ENCODE measurements at regions not wholly inside any gene's neighbourhood (a gene's known extent, or its start where the extent isn't known, plus 50 kb on each side); places are given as distances from the start of the nearest gene placed in this dataset.

DNA sequence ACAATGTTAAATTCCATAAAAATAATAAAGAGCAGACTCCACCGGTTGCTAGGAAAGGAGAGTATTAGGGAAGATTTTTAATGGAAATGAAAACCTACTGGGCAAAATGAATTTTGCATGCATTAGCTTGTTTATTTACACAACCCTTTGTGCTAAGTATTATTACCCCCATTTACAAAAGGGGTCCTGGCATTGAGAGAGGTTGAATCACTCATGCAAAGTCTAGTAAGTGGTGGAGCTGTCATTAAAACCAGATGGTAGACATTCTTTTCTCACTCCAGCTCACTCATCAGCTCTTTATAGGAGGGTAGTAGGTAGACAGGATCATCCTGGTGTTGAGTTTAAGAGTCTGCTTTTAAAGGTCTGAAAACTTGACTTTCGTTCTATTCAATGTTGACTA, 395.1 kb downstream of the PLK2 start:
- peaks cover 0 to 4% of the 10 kb centered on the region in 2 experiments; a peak in 1 of 4 replicates for H3K9me3 ChIP-seq (ENCODE audit: insufficient read depth in 2 of 2, low read depth in 1 of 2, low read length in 1 of 2)
- H2BK15ac ChIP-seq (ENCODE audit: low read length) = no peak overlapping the region
- H3K79me2 ChIP-seq (ENCODE audit: control insufficient read depth in 1 of 2, insufficient read depth in 2 of 2, low read length in 2 of 2) = no peaks in the 10 kb centered on the region
- H3K79me1 ChIP-seq (ENCODE audit: low read depth, low read length) = no peaks in the 10 kb centered on the region
- H2AFZ ChIP-seq (ENCODE audit: low read length) = no peak overlapping the region
- no peak overlapping the region for H4K8ac ChIP-seq (ENCODE audit: extremely low read depth, insufficient read depth, low read length)
- no peaks in the 10 kb centered on the region; the same call in 1 of the 2 replicates for H3K23me2 ChIP-seq (ENCODE audit: low read depth, low read length)
- POLR2A ChIA-PET (ENCODE audit: partially characterized antibody) = no interaction called here
- H2BK12ac ChIP-seq (ENCODE audit: low read depth, low read length) = no peak overlapping the region
- no peak overlapping the region for H2BK5ac ChIP-seq (ENCODE audit: low read depth, low read length)
- no peaks in the 10 kb centered on the region for H3K36me3 ChIP-seq (ENCODE audit: control insufficient read depth in 2 of 4, insufficient read depth in 4 of 4, low read length in 3 of 4)
- H4K91ac ChIP-seq (replicated peaks; ENCODE audit: insufficient read length, low read length) = no peak overlapping the region
- no peak overlapping the region for H3K4me3 ChIP-seq (ENCODE audit: extremely low read depth in 1 of 4, insufficient read depth in 2 of 4, low read depth in 3 of 4, low read length in 4 of 4)
- H3K9ac ChIP-seq (replicated peaks in 1 of 4; ENCODE audit: extremely low read depth in 1 of 4, low read depth in 3 of 4, low read length in 3 of 4) = no peak overlapping the region
- H3K56ac ChIP-seq (replicated peaks; ENCODE audit: insufficient read length, low read depth, low read length) = no peak overlapping the region
- H2BK120ac ChIP-seq (replicated peaks; ENCODE audit: low read depth, low read length) = no peak overlapping the region
- H2AK5ac ChIP-seq (ENCODE audit: low read depth, low read length) = no peak overlapping the region
- no peak for TF ChIP-seq SIRT6 (IDR thresholded peaks at IDR 0.05; ENCODE audit: low read length)
- TF ChIP-seq KDM5A (IDR thresholded peaks at IDR 0.05; ENCODE audit: low read length) = no peak
- no peak overlapping the region for H3K4ac ChIP-seq (replicated peaks; ENCODE audit: insufficient read length, low read depth, low read length)
- DNase-seq (ENCODE audit: low read depth in 1 of 2, low spot score in 2 of 2) (no peak), FAIRE-seq (no peak)
- H3K4me2 ChIP-seq (ENCODE audit: insufficient read depth in 1 of 2, low read depth in 2 of 2, low read length in 2 of 2) = no peak overlapping the region
- H2BK20ac ChIP-seq (ENCODE audit: low read length) = no peak overlapping the region
- no peak overlapping the region for H4K5ac ChIP-seq (ENCODE audit: insufficient read length, low read depth, low read length)
- H3K27ac ChIP-seq (ENCODE audit: low read depth, low read length) = no peak overlapping the region
- WGBS, 2 experiments (ENCODE audit: extremely low coverage in 1 of 2, insufficient coverage in 1 of 2, insufficient read length in 1 of 2, insufficient replicate concordance in 2 of 2, low coverage in 1 of 2, low lambda C conversion rate in 2 of 2, missing lambda C conversion rate in 1 of 2) = 86% methylated on average over 2 of the region's 2 CpGs; no CpG with 5 or more reads in 1 of the 2 experiments
- CTCF ChIA-PET (ENCODE audit: partially characterized antibody) = interaction anchor here (1.1 to 1.4 kb wide), 2 partner anchors 9 to 177 kb away, joined by 3 to 5 read pairs; no protein-coding TSS in a partner anchor
- H3K23ac ChIP-seq (ENCODE audit: insufficient read length) = no peak overlapping the region
- H3K14ac ChIP-seq (ENCODE audit: insufficient read length) = no peak overlapping the region
- H3K4me1 ChIP-seq (replicated peaks in 1 of 4; ENCODE audit: control insufficient read depth in 3 of 4, insufficient read depth in 4 of 4, low read length in 3 of 4) = no peaks in the 10 kb centered on the region
- no peaks in the 10 kb centered on the region for H4K20me1 ChIP-seq (replicated peaks in 1 of 2; ENCODE audit: control insufficient read depth in 1 of 2, insufficient read depth in 2 of 2, low read length in 2 of 2)
- no peaks in the 10 kb centered on the region for H3K27me3 ChIP-seq (replicated peaks in 1 of 4; ENCODE audit: control insufficient read depth in 3 of 4, extremely low read depth in 1 of 4, insufficient read depth in 3 of 4, low read length in 3 of 4)
- no peak overlapping the region for H3K18ac ChIP-seq (ENCODE audit: extremely low read depth, low read length)

All from H1 (cell line).